ENCODE measurements at regions not wholly inside any gene's neighbourhood (a gene's known extent, or its start where the extent isn't known, plus 50 kb on each side); places are given as distances from the start of the nearest gene placed in this dataset.

DNA sequence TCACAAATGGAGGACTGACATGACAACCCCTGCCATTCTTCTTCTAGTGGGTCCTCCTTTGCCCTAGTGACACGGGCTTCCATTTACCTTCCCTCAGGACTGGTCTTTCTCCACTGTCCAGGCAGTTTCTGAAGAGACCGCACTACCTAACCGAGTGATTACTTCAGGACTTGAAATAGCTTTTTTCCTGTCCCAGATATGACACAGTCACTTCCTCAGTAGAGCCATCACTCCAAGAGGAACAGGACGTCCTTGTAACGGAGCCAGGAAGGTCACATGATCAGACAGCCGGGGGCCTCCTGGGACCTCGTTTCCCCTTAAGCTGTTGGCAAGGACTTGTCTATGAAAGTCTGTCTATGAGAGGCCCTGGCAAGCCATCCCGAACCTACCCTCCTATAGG, 62.3 kb downstream of the FOS start:
- H3K9me3 Mint-ChIP-seq = no peaks in the 10 kb centered on the region
- no peak overlapping the region for H3K4me3 Mint-ChIP-seq
- TF ChIP-seq, protein P1, sequence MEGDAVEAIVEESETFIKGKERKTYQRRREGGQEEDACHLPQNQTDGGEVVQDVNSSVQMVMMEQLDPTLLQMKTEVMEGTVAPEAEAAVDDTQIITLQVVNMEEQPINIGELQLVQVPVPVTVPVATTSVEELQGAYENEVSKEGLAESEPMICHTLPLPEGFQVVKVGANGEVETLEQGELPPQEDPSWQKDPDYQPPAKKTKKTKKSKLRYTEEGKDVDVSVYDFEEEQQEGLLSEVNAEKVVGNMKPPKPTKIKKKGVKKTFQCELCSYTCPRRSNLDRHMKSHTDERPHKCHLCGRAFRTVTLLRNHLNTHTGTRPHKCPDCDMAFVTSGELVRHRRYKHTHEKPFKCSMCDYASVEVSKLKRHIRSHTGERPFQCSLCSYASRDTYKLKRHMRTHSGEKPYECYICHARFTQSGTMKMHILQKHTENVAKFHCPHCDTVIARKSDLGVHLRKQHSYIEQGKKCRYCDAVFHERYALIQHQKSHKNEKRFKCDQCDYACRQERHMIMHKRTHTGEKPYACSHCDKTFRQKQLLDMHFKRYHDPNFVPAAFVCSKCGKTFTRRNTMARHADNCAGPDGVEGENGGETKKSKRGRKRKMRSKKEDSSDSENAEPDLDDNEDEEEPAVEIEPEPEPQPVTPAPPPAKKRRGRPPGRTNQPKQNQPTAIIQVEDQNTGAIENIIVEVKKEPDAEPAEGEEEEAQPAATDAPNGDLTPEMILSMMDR (IDR thresholded peaks at IDR 0.05) = no peak
- H3K4me1 Mint-ChIP-seq (ENCODE audit: low read depth) = peaks cover 8% of the 10 kb centered on the region
- no peaks in the 10 kb centered on the region for H3K36me3 Mint-ChIP-seq (ENCODE audit: low read depth)
- peaks cover 40% of the 10 kb centered on the region for H3K27me3 Mint-ChIP-seq (ENCODE audit: insufficient read depth)
- DNase-seq = no peak
- no peak overlapping the region for H3K27ac Mint-ChIP-seq

DNA sequence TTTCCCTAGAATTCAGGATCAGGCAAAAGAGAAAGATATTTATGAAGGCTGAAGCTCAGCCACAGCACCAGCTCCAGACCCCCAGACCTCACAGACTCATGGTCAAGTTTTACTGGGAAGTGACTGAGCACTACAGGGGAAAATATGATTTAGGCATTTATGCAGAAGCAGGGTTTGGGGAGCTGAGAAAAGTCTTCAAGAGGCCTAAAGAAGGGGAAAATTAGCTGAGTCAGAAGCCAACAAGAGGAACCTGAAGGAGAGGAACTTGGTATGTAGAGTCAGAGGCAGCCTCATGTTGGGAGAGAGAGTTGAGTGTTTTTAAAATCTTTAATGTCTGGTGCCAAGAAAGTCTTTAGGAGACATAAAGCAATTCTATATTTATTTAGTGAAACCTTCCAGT, 63.0 kb downstream of the FOS start:
- H3K27ac Mint-ChIP-seq = no peak overlapping the region
- peaks cover 43% of the 10 kb centered on the region for H3K27me3 Mint-ChIP-seq (ENCODE audit: insufficient read depth)
- no peak overlapping the region for H3K4me3 Mint-ChIP-seq

DNA sequence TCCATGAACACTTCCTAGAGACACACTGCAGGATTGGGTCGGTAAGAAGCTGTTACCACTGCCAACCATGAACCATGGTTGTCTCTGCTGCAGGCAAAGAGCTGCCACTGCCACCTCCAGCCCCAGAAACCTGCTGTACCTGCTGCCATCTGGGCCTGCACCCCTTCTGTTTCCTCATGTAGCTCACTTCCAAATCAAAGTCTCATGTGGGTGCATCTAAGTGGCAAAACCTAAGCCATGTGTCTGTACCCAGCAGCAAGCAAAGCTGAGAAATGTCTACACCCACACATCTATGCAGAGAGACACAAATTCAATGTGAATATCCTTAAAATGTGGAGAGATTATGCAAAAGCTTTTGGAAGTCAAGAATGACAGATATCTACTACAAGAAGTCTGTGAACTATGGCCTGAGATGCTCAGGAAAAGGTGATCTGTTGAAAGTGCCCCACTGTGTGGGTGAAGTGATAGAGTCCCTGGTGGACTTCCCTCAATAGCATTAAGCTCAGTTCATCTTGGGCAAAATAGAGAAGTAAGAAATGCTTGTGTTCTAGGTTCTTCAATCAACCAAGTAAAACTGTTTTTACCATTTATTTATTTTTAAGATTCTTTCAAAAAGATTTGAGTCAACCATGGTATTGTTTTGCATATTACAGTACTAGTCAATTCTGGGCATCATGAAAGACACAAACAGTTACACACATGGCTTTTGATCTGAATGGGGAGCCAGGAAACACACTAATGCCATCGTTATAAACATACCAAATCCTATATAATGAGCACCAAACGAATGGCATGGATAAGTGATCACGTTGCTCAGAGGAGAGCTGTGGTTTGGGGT, 64.4 kb downstream of the FOS start:
- DNase-seq = no peak
- no peaks in the 10 kb centered on the region for H3K36me3 Mint-ChIP-seq (ENCODE audit: low read depth)
- TF ChIP-seq, protein P1 (IDR thresholded peaks at IDR 0.05) = no peak
- peaks cover 39% of the 10 kb centered on the region for H3K27me3 Mint-ChIP-seq (ENCODE audit: insufficient read depth)
- no peak overlapping the region for H3K4me3 Mint-ChIP-seq
- peaks cover 8% of the 10 kb centered on the region for H3K4me1 Mint-ChIP-seq (ENCODE audit: low read depth)
- no peaks in the 10 kb centered on the region for H3K9me3 Mint-ChIP-seq
- no peak overlapping the region for H3K27ac Mint-ChIP-seq

More for the DNA sequence above, 63.0 kb downstream of the FOS start:
- TF ChIP-seq, protein P1 (IDR thresholded peaks at IDR 0.05) = no peak
- Mint-ChIP-seq H3K36me3 (ENCODE audit: low read depth) (no peaks in the 10 kb centered on the region), H3K4me1 (ENCODE audit: low read depth) (peaks cover 8% of the 10 kb centered on the region), H3K9me3 (no peaks in the 10 kb centered on the region)
- DNase-seq = no peak

DNA sequence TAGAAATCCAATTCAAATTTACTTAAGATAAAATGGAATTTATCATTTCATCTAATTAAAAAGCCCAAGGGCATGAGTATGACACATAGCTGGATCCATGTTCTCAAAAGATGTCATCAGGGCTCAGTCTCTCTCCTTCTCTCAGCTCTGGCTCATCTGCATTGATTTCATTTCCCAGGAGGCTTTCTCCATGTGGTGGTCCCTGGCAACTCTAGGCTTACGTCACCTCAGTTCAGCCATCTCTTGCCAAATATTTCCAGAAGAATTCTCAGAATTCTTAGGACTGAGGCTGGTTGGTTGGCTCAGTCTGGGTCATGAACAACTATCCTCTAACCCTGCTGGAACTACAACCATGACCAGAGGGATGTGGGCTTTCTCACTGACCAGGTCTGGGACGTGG, 65.3 kb downstream of the FOS start:
- peaks cover 38% of the 10 kb centered on the region for H3K27me3 Mint-ChIP-seq (ENCODE audit: insufficient read depth)
- DNase-seq = peak; percentile 7

DNA sequence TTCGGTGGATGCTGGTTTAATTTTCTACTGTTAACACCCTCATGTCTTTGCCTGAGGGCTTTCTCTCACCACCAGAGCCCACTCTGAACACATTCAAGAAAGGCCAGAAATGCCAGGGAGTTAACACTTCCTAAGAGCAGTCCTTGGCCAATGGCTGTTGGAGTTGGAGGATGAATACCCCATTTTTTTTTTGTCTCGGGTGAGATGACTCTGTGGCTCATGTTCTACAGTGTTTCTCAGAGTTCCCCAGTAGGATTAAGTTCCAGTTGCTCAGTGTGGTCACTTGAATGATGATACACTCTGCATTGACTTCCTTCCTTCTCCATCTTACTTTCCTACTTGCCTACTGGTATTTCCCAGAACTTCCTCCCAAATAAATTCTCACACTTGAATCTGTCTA, 65.8 kb downstream of the FOS start:
- TF ChIP-seq, protein P1 (IDR thresholded peaks at IDR 0.05) = no peak
- no peaks in the 10 kb centered on the region for H3K9me3 Mint-ChIP-seq
- peaks cover 37% of the 10 kb centered on the region for H3K27me3 Mint-ChIP-seq (ENCODE audit: insufficient read depth)
- H3K36me3 Mint-ChIP-seq (ENCODE audit: low read depth) = no peaks in the 10 kb centered on the region
- no peak for DNase-seq
- no peaks in the 10 kb centered on the region for H3K4me1 Mint-ChIP-seq (ENCODE audit: low read depth)
- no peak overlapping the region for H3K4me3 Mint-ChIP-seq
- no peak overlapping the region for H3K27ac Mint-ChIP-seq

More for the DNA sequence above, 65.3 kb downstream of the FOS start:
- no peak overlapping the region for H3K4me3 Mint-ChIP-seq
- no peaks in the 10 kb centered on the region for H3K9me3 Mint-ChIP-seq
- peaks cover 5% of the 10 kb centered on the region for H3K4me1 Mint-ChIP-seq (ENCODE audit: low read depth)
- no peaks in the 10 kb centered on the region for H3K36me3 Mint-ChIP-seq (ENCODE audit: low read depth)
- H3K27ac Mint-ChIP-seq = no peak overlapping the region
- TF ChIP-seq, protein P1 (IDR thresholded peaks at IDR 0.05) = no peak

All from HFFc6 (cell line).